HG02763 (cell line): ENCODE measurements at regions not wholly inside any gene's neighbourhood (a gene's known extent, or its start where the extent isn't known, plus 50 kb on each side); places are given as distances from the start of the nearest gene placed in this dataset.
"Not testable (repeated sequence)": the region's sequence is repeated elsewhere in the genome, so short reads cannot be mapped to it uniquely, and the experiment has no call there.

Experiments
- ATAC-seq: cut with Tn5 transposase; IDR thresholded peaks from one replicate; pipeline ENCODE4 v1.9.1; 2021; ENCODE audit warnings: mild to moderate bottlenecking, moderate library complexity; ENCODE audit not compliant: unreplicated experiment

DNA sequence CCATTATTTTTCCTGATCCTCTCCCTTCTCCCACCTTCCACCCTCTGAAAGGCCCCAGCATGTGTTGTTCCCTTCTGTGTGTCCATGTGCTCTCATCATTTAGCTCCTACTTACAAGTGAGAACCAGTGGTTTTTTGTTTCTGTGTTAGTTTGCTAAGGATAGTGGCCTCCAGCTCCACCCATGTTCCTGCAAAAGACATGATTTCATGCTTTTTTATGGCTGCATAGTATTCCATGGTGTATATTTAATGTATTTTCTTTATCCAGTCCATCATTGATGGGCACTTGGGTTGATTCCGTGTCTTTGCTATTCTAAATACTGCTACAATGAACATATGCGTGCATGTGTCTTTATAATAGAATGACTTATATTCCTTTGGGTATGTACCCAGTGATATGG, 89.4 kb upstream of the C1orf174 start:
- no peak for ATAC-seq

DNA sequence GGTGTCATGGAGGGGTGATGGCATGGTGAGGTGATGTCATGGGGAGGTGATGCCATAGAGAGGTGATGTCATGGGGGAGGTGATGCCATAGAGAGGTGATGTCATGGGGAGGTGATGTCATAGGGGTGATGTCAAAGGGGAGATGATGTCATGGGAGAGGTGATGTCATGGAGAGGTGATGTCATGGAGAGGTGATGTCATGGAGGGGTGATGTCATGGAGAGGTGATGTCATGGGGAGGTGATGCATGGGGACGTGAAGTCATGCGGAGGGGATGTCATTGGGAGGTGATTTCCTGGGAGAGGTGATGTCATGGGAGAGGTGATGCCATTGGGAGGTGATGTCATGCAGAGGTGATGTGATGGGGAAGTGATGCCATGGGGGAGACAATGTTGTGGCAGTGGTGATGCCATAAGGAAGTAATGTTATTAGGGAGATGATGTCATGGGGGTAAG, 92.1 kb upstream of the C1orf174 start:
- ATAC-seq, result no peak

DNA sequence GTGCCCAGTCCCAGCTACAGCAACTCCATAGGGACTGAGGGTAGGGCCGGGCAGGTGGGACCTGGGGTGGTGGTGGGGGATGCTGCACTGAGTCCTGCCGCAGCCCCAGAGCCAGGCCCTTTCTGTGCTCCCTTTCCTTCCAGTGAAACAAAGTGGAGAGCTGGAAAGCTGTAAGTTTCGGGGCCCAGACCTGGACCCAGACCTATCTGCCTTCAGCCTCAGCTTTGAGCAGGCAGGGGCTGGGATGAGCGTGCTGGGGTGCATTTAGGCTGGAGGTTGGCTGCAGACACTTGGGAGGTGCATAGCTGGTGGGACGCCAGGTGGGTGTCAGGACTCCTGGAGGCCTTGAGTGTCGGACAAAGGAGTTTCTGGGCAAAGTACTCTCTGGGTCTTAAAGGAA, 92.7 kb upstream of the C1orf174 start:
- no peak for ATAC-seq

DNA sequence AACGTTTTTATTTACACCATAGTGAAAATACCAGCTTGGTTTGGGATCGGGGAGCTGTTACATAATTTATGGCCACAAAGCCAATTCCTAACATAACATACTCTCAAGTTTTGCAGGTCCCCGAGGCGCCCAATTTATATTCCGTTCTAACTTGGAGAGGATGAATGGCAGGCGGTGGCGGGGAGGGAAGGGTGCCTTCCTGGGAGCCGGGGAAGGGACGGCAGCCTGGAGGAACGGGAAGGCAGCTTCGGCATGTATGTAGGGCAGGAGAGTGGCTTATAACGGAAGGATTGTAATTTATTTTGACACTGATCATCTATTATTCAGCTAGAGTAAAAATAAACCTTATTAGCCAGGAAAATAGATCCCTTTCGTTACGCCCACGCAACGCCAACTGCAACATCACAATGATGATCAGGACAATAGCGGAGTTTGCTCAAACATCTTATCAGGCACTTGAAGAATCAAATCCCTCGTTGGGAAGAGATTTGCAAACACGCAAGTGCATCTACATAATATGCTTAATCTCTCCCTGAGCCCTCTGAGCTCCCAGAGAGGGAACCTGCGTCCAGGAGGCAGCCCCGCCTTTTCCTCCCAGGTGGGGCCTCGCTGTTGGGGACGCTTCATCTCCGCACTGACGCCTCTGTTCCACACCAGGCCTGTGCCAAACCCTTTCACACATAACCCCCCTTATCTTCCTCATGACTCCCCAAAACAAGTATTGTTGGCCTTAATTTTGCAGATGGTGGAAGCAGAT, 93.7 kb upstream of the C1orf174 start:
- no peak for ATAC-seq

DNA sequence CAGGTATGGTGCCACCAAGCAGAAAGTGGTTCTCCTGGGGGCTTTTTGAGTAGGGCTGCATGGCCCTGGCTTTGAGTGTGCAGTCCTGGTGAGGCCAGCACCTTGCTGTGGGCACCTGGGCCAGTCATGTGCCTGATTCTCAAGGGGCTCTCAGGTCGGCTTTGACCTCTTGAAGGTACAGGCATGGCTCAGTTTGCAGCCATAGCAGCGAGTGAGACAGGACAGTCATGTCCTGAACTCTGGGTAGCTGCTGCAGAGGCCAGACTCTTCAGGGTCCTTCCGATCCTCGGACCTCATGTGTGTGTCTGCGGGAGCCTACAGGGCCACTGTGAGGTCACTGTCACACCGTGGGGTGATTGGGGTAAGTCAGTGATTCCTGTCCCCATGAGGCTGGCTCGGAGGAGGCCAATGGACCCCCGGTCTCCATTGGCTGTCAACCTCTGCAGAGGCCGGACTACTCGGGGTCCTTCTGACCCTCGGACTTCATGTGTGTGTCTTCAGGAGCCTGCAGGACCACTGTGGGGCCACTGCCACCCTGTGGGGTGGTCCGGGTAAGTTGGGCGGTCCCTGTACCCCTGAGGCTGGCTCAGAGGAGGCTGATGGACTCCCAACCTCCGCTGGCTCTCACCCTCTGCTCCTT, 95.2 kb upstream of the C1orf174 start:
- no peak for ATAC-seq

DNA sequence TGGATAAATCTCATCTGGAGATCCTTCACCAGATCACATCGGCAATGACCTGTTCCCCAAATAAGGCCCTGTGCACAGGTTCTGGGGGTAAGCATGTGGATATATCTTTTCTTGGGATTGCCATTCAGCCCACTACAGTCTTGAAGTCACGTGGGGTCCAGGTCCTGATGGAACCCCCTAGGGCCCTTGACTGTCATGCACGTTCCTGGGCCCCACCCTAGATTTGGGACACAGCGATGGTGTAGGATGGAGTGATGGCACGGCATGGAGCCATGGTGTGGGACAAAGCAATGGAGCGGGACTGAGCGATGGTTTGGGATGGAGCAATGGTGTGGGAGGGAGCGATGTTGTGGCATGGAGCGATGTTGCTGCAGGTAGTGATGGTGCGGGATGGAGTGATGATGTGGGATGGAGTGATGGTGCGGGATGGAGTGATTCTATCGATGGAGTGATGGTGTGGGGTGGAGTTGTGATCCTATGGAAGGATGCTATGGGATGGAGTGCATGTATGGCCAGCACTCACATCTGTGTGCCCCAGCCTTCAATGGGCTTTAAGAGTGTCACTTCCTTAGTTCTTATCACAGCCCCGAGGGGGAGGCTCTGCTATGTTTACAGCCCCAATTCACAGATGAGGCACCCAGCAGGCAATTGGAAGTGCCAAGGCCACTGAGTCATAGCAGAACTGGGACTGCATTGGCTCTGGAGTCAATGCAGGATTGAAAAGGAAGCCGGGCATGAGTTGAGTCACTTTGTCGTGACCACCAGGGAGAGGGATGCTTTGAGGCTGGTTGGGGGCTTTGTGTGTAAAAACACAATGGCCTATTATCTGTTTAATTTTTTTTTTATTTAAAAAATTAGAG, 97.0 kb upstream of the C1orf174 start:
- ATAC-seq, result no peak

DNA sequence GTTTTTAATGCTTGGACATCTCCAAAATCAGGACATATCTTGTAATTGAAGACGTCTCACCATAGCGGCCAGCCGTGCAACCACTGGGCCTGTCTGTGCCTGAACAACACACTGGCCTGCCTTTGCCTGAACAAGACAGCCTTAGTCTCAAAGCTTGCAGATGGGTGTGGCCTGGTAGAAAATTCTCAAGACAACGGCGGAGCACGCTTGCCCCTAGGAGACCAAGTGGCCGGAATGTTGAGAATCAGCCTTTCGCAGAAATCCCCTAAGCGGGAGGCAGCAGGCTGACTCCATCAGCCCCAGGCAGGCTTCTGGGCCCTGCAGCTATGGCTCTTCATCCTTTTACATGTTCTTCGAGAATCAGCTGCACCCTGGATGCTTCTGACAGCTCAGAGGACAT, 98.0 kb upstream of the C1orf174 start:
- no peak for ATAC-seq

DNA sequence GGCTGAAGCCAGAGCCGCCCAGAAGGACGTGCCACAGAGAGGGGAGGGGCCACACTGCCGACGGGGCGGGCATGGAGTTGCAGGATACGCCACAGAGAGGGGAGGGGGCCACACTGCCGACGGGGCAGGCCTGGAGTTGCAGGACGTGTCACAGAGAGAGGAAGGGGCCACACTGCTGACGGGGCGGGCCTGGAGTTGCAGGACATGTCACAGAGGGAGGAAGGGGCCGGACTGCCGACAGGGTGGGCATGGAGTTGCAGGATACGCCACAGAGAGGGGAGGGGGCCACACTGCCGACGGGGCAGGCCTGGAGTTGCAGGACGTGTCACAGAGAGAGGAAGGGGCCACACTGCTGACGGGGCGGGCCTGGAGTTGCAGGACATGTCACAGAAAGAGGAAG, 99.4 kb upstream of the C1orf174 start:
- ATAC-seq, result not testable (repeated sequence)

DNA sequence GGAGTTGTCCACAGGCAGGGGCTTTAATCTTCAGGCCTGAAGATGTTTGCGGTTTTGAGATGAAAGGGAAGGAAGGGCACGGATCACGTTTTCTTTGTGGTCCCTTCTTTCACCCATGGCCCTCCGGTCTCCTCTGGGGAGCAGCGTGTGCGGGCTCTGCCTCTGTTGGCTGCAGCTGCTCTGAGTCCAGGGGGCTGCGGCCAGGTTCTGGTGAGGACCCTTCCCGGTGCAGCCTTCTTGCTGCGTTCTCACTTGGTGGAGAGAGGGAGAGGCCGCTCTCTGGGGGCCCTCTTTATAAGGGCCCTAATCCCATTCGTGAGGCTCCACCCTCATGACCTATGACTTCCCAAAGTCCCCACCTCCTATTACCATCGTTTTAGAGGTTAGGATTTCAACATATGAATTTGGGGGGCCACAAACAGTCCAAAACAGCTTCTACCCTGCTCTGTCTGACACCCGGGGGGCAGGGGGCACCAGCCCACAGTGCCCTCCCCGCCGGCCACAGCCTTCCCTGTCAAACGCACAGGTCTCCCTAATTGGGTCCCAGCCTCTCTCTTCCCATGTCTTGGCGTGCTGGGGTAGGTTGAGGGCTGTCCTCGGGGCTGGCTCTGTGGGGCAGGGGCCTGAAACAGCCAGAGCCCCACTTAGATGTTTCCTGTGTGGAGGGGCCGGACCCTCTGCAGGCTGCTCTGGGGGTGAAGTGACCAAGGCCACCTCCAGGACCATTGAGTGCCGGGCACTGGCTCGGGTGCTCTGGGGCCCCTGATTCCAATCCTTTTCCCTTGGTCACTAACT, 100.1 kb upstream of the C1orf174 start:
- no peak for ATAC-seq

DNA sequence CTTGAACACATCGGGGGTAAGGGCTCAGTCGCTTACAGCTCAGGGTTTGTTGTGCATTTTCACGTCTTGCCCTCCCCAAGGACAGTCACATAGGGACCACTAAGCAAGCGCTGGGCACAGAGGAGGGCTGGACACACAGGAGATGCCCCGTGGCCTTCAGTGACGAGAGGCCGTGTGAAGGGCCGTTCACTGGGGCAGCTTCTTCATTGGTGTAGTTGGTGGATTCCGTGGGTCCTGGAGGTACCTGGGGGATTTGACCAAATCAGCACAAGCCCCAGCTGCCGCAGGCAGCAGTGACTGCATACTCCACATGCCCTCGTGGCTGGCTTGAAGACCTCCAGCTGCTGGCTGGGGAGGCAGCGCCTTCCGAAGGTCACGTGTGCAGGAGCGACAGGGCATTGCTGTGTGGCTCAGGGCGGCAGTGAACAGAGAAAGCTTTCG, 100.8 kb upstream of the C1orf174 start:
- no peak for ATAC-seq

DNA sequence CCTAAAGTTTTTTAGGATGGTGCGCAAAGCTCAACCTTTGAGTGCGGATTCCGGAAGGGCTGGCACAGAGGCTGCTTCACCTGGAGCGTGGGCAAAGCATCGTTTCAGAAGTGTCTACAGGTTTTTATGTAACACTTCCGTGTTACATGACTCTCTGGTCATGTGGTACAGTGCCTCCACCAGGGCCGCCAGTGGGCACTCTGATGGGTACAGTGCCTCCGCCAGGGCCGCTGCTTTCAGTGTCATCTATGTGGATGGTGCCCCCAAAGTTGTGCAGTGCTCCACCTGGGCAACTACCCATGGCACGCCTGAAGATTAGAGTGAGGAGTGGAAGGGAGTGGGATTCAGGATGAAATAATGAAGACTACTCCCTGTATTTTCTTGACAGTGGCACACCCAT, 101.4 kb upstream of the C1orf174 start:
- ATAC-seq, result no peak

DNA sequence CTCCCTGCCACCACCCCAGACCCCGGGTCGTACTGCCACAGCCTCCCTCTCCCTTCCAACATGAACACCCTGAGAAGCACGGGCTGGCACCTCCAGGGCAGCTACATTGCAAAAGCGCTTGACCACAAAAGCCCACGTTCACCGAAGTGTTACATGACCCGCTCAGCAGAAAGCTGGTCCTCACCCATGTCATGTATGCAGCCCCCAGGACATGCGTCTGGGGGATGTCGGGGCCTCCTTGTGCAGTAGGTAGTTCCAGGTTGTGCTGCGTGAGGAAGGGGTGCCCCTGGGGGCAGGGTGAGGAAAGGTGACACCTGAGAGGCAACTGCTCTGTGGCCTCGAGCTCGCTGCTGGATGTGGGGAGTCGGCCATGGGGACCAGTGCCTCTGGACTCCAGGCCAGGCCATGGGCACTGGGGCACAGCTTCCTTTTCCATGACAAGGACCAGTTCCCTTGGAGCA, 102.0 kb upstream of the C1orf174 start:
- ATAC-seq, result no peak

DNA sequence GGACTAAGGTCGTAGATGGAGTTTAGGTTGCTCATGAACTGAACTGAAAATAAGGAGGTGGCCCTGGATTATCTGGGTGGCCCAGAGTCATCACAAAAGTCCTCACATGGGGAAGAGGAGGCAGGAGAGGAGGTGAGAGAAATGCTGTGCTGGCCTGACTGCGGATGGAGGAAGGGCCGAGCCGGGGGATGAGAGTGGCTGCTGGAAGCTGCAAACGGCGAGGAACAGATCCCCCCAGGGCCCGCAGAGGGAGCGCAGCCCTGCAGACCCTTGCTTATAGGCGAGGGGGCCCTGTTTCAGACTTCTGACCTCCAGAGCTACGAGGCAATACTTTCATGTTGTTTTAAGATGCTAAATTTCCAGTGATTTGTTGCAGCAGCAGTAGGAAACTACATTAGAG, 102.7 kb upstream of the C1orf174 start:
- ATAC-seq, result no peak

DNA sequence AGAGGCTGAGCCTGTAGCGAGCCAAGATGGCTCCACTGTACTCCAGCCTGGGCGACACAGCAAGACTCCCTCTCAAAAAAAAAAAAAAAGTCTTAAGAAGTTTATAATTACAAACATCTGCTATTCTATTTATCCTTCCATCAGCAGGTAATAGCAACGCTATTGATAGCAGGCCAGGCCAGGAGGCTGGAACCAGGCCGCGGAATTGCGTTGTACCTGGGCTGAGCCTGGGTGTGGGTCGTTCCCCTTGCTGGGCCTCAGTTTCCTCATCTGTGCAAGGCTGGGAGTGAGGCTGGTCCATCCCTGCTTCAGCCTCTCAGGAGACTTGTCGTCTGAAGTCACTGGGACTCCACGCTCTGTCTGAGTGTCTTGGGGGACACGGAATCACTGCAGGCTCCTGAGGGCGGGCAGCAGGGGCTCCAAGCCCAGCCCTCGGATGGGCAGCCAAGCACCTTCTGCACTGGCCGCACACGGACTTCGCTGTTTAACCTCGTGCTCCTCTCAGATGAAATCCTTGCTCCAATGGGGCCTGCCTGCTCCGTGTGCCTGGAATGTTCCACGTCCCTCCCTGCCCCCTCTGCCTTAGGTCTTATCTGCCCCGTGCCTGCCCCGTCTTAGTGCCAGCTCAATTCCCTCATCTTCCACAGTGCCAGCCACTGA, 103.9 kb upstream of the C1orf174 start:
- no peak for ATAC-seq

DNA sequence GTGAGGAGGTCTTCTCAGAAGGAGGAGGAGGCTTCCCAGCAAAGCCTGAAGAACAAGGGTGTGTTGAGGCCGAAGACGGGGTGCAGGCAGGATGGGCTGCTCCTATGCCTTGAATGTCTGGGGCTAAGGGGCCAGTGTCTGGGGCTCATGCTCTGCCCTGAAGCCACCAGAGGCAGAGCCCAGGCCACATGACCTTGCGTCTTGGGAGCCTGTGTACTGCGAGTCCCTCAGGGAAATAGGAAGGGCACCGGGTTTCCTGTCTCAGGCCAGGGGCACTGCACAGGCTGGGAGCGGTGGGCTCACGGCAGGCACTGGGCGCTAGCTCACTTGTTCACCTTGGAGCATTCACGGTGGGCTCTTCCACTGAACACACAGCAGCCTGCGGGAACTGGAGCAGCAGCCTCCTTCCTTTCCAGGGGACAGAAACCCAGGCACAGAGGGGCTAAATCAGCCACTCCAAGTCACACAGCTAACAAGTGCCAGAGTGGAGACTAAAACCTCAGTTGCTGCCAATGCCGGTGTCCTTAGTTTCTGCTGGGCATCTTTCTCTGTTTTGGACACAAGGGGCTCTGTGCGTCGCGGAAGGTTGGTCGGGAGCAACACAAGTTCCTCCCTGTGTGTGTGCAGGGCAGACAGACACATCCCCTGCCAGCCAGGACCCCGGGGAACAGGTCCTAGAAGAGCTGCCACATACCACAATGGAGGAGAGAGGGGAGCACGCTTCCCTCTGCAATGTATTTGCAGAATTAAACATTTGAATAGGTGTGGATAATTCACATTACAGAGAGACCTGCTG, 104.8 kb upstream of the C1orf174 start:
- ATAC-seq, result no peak

DNA sequence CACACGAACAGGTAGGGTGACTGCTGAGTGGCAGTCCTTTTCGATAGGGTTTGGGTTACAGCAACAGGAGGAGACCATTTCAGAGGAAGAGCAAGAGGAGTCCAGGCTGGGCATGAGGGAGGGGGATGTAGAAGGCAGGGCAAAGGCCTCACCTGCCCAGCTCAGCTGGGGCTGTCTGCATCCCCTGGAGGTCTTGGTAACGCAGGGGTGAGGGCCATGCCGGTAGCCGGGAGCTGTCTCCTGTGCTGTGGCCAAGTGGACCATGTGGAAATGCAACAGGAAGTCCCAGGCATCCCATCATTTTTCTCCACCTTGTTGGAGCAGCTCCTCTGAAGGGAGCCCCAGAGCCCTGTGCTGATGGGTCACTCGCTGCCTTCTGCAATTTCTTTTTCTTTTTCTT, 105.4 kb upstream of the C1orf174 start:
- ATAC-seq, result no peak

DNA sequence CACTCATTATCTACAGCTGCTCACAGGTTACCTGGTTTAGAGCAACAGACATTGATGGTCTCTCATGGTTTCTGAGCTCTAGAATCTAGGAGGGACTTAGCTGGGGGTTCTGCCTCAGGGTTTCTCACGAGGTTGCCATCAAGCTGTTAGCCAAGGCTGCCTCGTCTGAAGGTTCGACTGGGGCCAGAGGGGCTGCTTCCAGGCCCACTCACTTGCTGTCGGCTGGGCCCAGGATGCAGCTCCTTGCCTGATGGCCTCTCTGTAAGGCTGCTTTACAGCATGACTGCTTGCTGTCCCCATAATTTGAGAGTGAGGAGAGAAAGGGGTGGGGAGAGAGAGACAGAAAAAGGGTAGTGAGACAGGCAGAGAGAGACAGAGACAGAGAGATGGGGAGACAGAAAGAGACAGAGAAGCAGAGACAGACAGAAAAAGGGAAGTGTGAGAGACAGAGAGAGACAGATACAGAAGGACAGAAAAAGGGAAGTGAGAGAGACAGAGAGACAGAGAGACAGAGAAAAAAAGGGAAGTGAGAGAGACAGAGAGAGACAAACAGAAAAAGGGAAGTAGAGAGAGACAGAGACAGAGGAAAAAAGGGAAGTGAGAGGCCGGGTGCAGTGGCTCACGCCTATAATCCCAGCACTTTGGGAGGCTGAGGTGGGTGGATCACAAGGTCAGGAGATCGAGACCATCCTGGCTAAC, 106.8 kb upstream of the C1orf174 start:
- ATAC-seq, result no peak

DNA sequence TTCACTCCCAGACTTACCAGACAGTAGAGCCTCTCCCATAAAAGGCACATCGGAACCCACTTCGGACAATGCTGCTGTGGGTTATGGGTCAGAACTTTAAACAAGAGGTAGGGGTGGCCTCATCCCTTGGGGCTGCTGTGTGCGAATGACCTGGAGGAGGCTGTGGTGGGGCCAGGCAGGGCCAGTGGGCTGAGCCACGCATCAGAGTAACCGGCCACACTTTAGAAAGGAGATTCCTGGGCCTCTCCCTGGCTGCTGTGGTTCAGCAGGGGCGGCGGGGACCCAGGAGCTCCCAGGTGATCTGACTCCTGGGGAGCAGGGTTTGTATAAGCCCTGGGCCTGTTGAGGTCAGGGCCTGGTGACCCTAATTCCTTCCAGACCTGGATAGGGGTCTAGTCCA, 110.2 kb upstream of the C1orf174 start:
- no peak for ATAC-seq
